ENCODE measurements at regions not wholly inside any gene's neighbourhood (a gene's known extent, or its start where the extent isn't known, plus 50 kb on each side); places are given as distances from the start of the nearest gene placed in this dataset.
"Not testable (repeated sequence)": the region's sequence is repeated elsewhere in the genome, so short reads cannot be mapped to it uniquely, and the experiment has no call there.

- no peaks in the 10 kb centered on the region for H3K27me3 ChIP-seq
- H3K27ac ChIP-seq = no peak overlapping the region
- peak in 1 of 2 experiments; percentile 13 for DNase-seq
- 0 out of 2 replicates have a peak, but pooled peaks cover 3% of the 10 kb centered on the region for H3K9me3 ChIP-seq (replicated peaks)
- H3K36me3 ChIP-seq = no peaks in the 10 kb centered on the region
- H3K4me3 ChIP-seq = no peak overlapping the region
- peaks cover 9% of the 10 kb centered on the region; the same call in 1 of the 2 replicates for H3K4me1 ChIP-seq
These were observed 427.9 kb upstream of the CCDC179 start for GRCh38 chr11:23288003-23288783.

GRCh38 chr11:23295241-23295640 lies 435.0 kb upstream of the CCDC179 start:
- H3K4me1 ChIP-seq = no peaks in the 10 kb centered on the region
- H3K4me3 ChIP-seq = no peak overlapping the region
- DNase-seq = no peak
- H3K36me3 ChIP-seq = no peaks in the 10 kb centered on the region
- no peak overlapping the region for H3K27ac ChIP-seq
- H3K27me3 ChIP-seq = no peaks in the 10 kb centered on the region
- H3K9me3 ChIP-seq (replicated peaks) = 0 out of 2 replicates have a peak, but pooled peaks cover 3% of the 10 kb centered on the region

GRCh38 chr11:23308041-23308440 lies 447.8 kb upstream of the CCDC179 start:
- Histone ChIP-seq H3K4me1 (peaks cover 17% of the 10 kb centered on the region), H3K36me3 (no peaks in the 10 kb centered on the region), H3K27ac (no peak overlapping the region), H3K9me3 (replicated peaks) (peaks cover 4% of the 10 kb centered on the region), H3K27me3 (no peaks in the 10 kb centered on the region), H3K4me3 (no peak overlapping the region)
- DNase-seq = no peak

GRCh38 chr11:23310276-23310675 lies 450.0 kb upstream of the CCDC179 start:
- no peak for DNase-seq
- Histone ChIP-seq H3K4me3 (no peak overlapping the region), H3K9me3 (replicated peaks) (peaks cover 7% of the 10 kb centered on the region), H3K36me3 (no peaks in the 10 kb centered on the region), H3K4me1 (peaks cover 23% of the 10 kb centered on the region), H3K27ac (no peak overlapping the region), H3K27me3 (no peaks in the 10 kb centered on the region)

- Histone ChIP-seq H3K9me3 (replicated peaks) (peaks cover 6% of the 10 kb centered on the region), H3K4me1 (peaks cover 23% of the 10 kb centered on the region), H3K27ac (peak overlapping the region; percentile 81), H3K36me3 (no peaks in the 10 kb centered on the region), H3K27me3 (no peaks in the 10 kb centered on the region), H3K4me3 (no peak overlapping the region)
- DNase-seq = peak; percentile 23 to 66
These were observed 452.0 kb upstream of the CCDC179 start for GRCh38 chr11:23311986-23312940.

- peaks cover 23% of the 10 kb centered on the region for H3K4me1 ChIP-seq
- no peaks in the 10 kb centered on the region for H3K36me3 ChIP-seq
- H3K27ac ChIP-seq = peak overlapping the region; percentile 81
- H3K4me3 ChIP-seq = no peak overlapping the region
- no peak for DNase-seq
- H3K27me3 ChIP-seq = no peaks in the 10 kb centered on the region
- H3K9me3 ChIP-seq (replicated peaks) = peaks cover 6% of the 10 kb centered on the region
These were observed 452.7 kb upstream of the CCDC179 start for GRCh38 chr11:23313001-23313400.

- Histone ChIP-seq H3K4me3 (no peak overlapping the region), H3K36me3 (no peaks in the 10 kb centered on the region; the same call in 1 of the 2 replicates), H3K9me3 (replicated peaks) (peaks cover 6% of the 10 kb centered on the region), H3K27ac (no peak overlapping the region), H3K4me1 (peaks cover 23% of the 10 kb centered on the region), H3K27me3 (no peaks in the 10 kb centered on the region)
- DNase-seq = no peak
These were observed 453.9 kb upstream of the CCDC179 start for GRCh38 chr11:23314162-23314561.

GRCh38 chr11:23315286-23315685 lies 455.0 kb upstream of the CCDC179 start:
- no peak overlapping the region for H3K27ac ChIP-seq
- no peak for DNase-seq
- H3K27me3 ChIP-seq = no peaks in the 10 kb centered on the region
- H3K4me3 ChIP-seq = no peak overlapping the region
- H3K9me3 ChIP-seq (replicated peaks) = peaks cover 7% of the 10 kb centered on the region
- H3K36me3 ChIP-seq = peaks cover 3% of the 10 kb centered on the region; the same call in 1 of the 2 replicates
- peaks cover 23% of the 10 kb centered on the region for H3K4me1 ChIP-seq

- Histone ChIP-seq H3K36me3 (peaks cover 3% of the 10 kb centered on the region; the same call in 1 of the 2 replicates), H3K9me3 (replicated peaks) (peaks cover 13% of the 10 kb centered on the region)
- no peak for DNase-seq
These were observed 457.5 kb upstream of the CCDC179 start for GRCh38 chr11:23317816-23318215.

GRCh38 chr11:23318670-23319069 lies 458.4 kb upstream of the CCDC179 start:
- no peak overlapping the region for H3K4me3 ChIP-seq
- no peaks in the 10 kb centered on the region for H3K27me3 ChIP-seq
- no peak overlapping the region for H3K27ac ChIP-seq
- H3K36me3 ChIP-seq = peaks cover 3% of the 10 kb centered on the region; the same call in 1 of the 2 replicates
- no peak for DNase-seq
- H3K4me1 ChIP-seq = no peaks in the 10 kb centered on the region; the same call in 1 of the 2 replicates
- H3K9me3 ChIP-seq (replicated peaks) = peaks cover 13% of the 10 kb centered on the region

More at GRCh38 chr11:23317816-23318215, 457.5 kb upstream of the CCDC179 start:
- no peaks in the 10 kb centered on the region for H3K27me3 ChIP-seq
- peaks cover 8% of the 10 kb centered on the region for H3K4me1 ChIP-seq
- no peak overlapping the region for H3K4me3 ChIP-seq
- H3K27ac ChIP-seq = no peak overlapping the region

GRCh38 chr11:23320131-23320530 lies 459.9 kb upstream of the CCDC179 start:
- DNase-seq = no peak
- H3K36me3 ChIP-seq = peaks cover 3% of the 10 kb centered on the region; the same call in 1 of the 2 replicates
- peaks cover 10% of the 10 kb centered on the region for H3K9me3 ChIP-seq (replicated peaks)
- no peaks in the 10 kb centered on the region for H3K4me1 ChIP-seq
- H3K27ac ChIP-seq = no peak overlapping the region
- no peaks in the 10 kb centered on the region for H3K27me3 ChIP-seq
- H3K4me3 ChIP-seq = no peak overlapping the region

- DNase-seq; H3K36me3 ChIP-seq; H3K4me1 ChIP-seq; H3K27me3 ChIP-seq; H3K4me3 ChIP-seq; H3K9me3 ChIP-seq (replicated peaks); H3K27ac ChIP-seq: not testable (repeated sequence)
These were observed 475.3 kb upstream of the CCDC179 start for GRCh38 chr11:23335586-23335985.

GRCh38 chr11:23336961-23337360 lies 476.7 kb upstream of the CCDC179 start:
- Histone ChIP-seq H3K4me1 (0 out of 2 replicates have a peak, but pooled peaks cover 4% of the 10 kb centered on the region), H3K9me3 (replicated peaks) (no peaks in the 10 kb centered on the region), H3K36me3 (no peaks in the 10 kb centered on the region), H3K27me3 (no peaks in the 10 kb centered on the region), H3K4me3 (no peak overlapping the region), H3K27ac (no peak overlapping the region)
- peak in 1 of 2 experiments; percentile 50 for DNase-seq

GRCh38 chr11:23353611-23354010 lies 493.3 kb upstream of the CCDC179 start:
- no peak overlapping the region for H3K27ac ChIP-seq
- no peaks in the 10 kb centered on the region for H3K36me3 ChIP-seq
- no peaks in the 10 kb centered on the region for H3K27me3 ChIP-seq
- H3K4me3 ChIP-seq = no peak overlapping the region
- H3K9me3 ChIP-seq (replicated peaks) = no peaks in the 10 kb centered on the region
- peaks cover 2% of the 10 kb centered on the region for H3K4me1 ChIP-seq
- no peak for DNase-seq

- Histone ChIP-seq H3K27ac (peak overlapping the region; percentile 91), H3K27me3 (no peaks in the 10 kb centered on the region), H3K4me1 (peaks cover 20% of the 10 kb centered on the region), H3K36me3 (no peaks in the 10 kb centered on the region), H3K4me3 (no peak overlapping the region), H3K9me3 (replicated peaks) (no peaks in the 10 kb centered on the region)
- DNase-seq = peak; percentile 68 to 85
These were observed 499.0 kb upstream of the CCDC179 start for GRCh38 chr11:23359297-23359696.
